ENCODE measurements at regions not wholly inside any gene's neighbourhood (a gene's known extent, or its start where the extent isn't known, plus 50 kb on each side); places are given as distances from the start of the nearest gene placed in this dataset.

DNA sequence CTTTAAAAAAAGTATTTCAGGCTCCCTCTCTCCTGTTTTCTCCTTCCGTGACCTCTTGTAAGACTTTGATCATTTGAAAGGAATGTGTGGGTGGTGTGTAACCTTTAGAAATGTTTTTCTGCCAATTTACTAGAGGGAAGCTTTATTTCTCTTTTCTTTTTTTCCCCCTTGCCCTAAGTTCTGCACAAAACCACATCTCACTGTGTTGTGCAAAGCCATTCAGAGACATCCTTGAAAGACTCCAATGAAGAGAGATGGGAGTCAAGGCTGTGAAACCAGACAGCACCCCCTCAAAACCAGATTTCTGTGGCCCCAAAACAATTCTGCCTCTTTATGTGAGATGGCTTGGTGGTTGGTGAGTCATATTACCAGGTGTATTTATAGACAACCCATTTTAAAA, 184.6 kb upstream of the ERBB4 start:
- Histone ChIP-seq H3K27ac (ENCODE audit: insufficient read depth, low read depth, low read length) (no peak overlapping the region), H3K9me1 (replicated peaks; ENCODE audit: control insufficient read depth, extremely low read depth, insufficient read depth, low read length) (no peaks in the 10 kb centered on the region), H3K27me3 (ENCODE audit: control insufficient read depth in 2 of 2, insufficient read depth in 2 of 2, low read length in 2 of 2) (no peaks in the 10 kb centered on the region), H3K4me2 (ENCODE audit: insufficient read depth, low read length) (no peak overlapping the region), H3K4me1 (ENCODE audit: control insufficient read depth, extremely low read depth, insufficient read depth, low read length) (no peaks in the 10 kb centered on the region), H3K9me3 (replicated peaks; ENCODE audit: control insufficient read depth, insufficient read depth, low read length) (no peaks in the 10 kb centered on the region), H3K9ac (replicated peaks; ENCODE audit: extremely low read depth, insufficient read depth, low read length) (no peak overlapping the region), H4K20me1 (replicated peaks; ENCODE audit: control insufficient read depth, extremely low read depth, insufficient read depth, low read length) (no peaks in the 10 kb centered on the region), H3K79me2 (ENCODE audit: control insufficient read depth, insufficient read depth, low read length) (no peaks in the 10 kb centered on the region), H3K36me3 (ENCODE audit: control insufficient read depth in 2 of 2, extremely low read depth in 1 of 2, insufficient read depth in 2 of 2, low read length in 2 of 2) (no peaks in the 10 kb centered on the region), H3K4me3 (replicated peaks in 1 of 3; ENCODE audit: insufficient read depth in 1 of 3, low read depth in 1 of 3, low read length in 3 of 3) (no peak overlapping the region), H2AFZ (ENCODE audit: low read depth, low read length) (no peak overlapping the region)
- POLR2A ChIA-PET: no interaction called here
- no TSS peak for BruUV-seq (replicated peaks)
- dilution Hi-C loops (cut with MboI; ENCODE audit: extremely low pct_ligation_motif_present, low sequenced_read_pairs) (no loop called here), intact Hi-C loops (cut with micrococcal nuclease) (no loop called here)
- no peak for FAIRE-seq
- no peak for DNase-seq (ENCODE audit: low read depth, low spot score)
- CTCF ChIA-PET: no interaction called here
- no peak for TF ChIP-seq GATA2 (IDR thresholded peaks at IDR 0.05; ENCODE audit: insufficient read depth, insufficient read length, low read depth, low read length)
- no peak for TF ChIP-seq POLR2AphosphoS5 (IDR thresholded peaks at IDR 0.05; ENCODE audit: insufficient read depth, low read depth, low read length)
- TF ChIP-seq FOS (IDR thresholded peaks at IDR 0.05; ENCODE audit: borderline replicate concordance, insufficient read depth, low read length): no peak
- no peak for TF ChIP-seq MYC (IDR thresholded peaks at IDR 0.05; ENCODE audit: low read depth, low read length)
- TF ChIP-seq EZH2 (IDR thresholded peaks at IDR 0.05; ENCODE audit: borderline replicate concordance, low read depth, low read length, severe bottlenecking): no peak
- no peak for TF ChIP-seq POLR2A (IDR thresholded peaks at IDR 0.05; ENCODE audit: low read depth, low read length)
- no peak for TF ChIP-seq JUN (IDR thresholded peaks at IDR 0.05; ENCODE audit: borderline replicate concordance, insufficient read depth, insufficient read length, low read depth)
- TF ChIP-seq, protein P1, sequence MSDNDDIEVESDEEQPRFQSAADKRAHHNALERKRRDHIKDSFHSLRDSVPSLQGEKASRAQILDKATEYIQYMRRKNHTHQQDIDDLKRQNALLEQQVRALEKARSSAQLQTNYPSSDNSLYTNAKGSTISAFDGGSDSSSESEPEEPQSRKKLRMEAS (IDR thresholded peaks at IDR 0.05; ENCODE audit: insufficient read depth, insufficient read length): no peak
- TF ChIP-seq, protein P2, sequence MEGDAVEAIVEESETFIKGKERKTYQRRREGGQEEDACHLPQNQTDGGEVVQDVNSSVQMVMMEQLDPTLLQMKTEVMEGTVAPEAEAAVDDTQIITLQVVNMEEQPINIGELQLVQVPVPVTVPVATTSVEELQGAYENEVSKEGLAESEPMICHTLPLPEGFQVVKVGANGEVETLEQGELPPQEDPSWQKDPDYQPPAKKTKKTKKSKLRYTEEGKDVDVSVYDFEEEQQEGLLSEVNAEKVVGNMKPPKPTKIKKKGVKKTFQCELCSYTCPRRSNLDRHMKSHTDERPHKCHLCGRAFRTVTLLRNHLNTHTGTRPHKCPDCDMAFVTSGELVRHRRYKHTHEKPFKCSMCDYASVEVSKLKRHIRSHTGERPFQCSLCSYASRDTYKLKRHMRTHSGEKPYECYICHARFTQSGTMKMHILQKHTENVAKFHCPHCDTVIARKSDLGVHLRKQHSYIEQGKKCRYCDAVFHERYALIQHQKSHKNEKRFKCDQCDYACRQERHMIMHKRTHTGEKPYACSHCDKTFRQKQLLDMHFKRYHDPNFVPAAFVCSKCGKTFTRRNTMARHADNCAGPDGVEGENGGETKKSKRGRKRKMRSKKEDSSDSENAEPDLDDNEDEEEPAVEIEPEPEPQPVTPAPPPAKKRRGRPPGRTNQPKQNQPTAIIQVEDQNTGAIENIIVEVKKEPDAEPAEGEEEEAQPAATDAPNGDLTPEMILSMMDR (IDR thresholded peaks at IDR 0.05; ENCODE audit: extremely low read depth in 1 of 2, insufficient read depth in 1 of 2, low read depth in 1 of 2, low read length in 2 of 2): no peak
